Gastrocnemius medialis (tissue), 4 donors: ENCODE measurements at regions not wholly inside any gene's neighbourhood (a gene's known extent, or its start where the extent isn't known, plus 50 kb on each side); places are given as distances from the start of the nearest gene placed in this dataset.

Experiments
- ATAC-seq, 2 donors: fragments of 150-250 bp; one replicate each; pipeline ENCODE4 v1.9.1; 2016
- DNase-seq, 2 donors: peaks; one replicate each; pipeline ENCODE4 v3.0.0-alpha.2; 2019
- H3K27ac ChIP-seq, 4 donors: fragments of 200-600 bp; sonication (generic); 1 replicate in 1 of 4; 2 replicates in 3 of 4; pipeline ENCODE4 v1.5.1; 2016 to 2018; ENCODE audit warnings: mild to moderate bottlenecking in 2 of 4, moderate library complexity in 1 of 4
- H3K27me3 ChIP-seq, 3 donors: fragments of 200-600 bp; sonication (generic) in 2 of 3; 1 replicate in 1 of 3; 2 replicates in 2 of 3; pipeline versions ENCODE4 v1.5.1 to v1.6.0; 2016 to 2019; ENCODE audit warnings: mild to moderate bottlenecking in 1 of 3, moderate library complexity in 1 of 3
- H3K36me3 ChIP-seq, 2 donors: fragments of 200-600 bp; sonication (generic) in 1 of 2; one replicate each; pipeline ENCODE4 v1.5.1; 2017 to 2018
- H3K4me1 ChIP-seq, 2 donors: fragments of 200-600 bp; sonication (generic) in 1 of 2; one replicate each; pipeline ENCODE4 v1.5.1; 2016 to 2017; ENCODE audit warnings: mild to moderate bottlenecking in 2 of 2
- H3K4me3 ChIP-seq, 4 donors: fragments of 200-600 bp; sonication (generic) in 3 of 4; 1 replicate in 1 of 4; 2 replicates in 3 of 4; pipeline ENCODE4 v1.5.1; 2016 to 2019; ENCODE audit warnings: mild to moderate bottlenecking in 2 of 4
- H3K9me3 ChIP-seq, 3 donors: fragments of 200-600 bp; sonication (generic) in 2 of 3; 1 replicate in 1 of 3; 2 replicates in 2 of 3; pipeline ENCODE4 v1.5.1; 2016 to 2019
- POLR2A ChIP-seq, 2 donors: fragments of 450-650 bp; IDR thresholded peaks; one replicate each; pipeline ENCODE4 v1.6.1; 2017; ENCODE audit warnings: antibody characterized with exemption in 2 of 2, mild to moderate bottlenecking in 2 of 2, moderate library complexity in 2 of 2
- in situ Hi-C, 4 donors: fragments of 200-750 bp; cut with MboI; loops; one replicate each; pipeline versions ENCODE4 v1.15.0 to v1.8.0; 2017; ENCODE audit warnings: low sequenced_read_pairs in 4 of 4
- intact Hi-C: fragments of 100-400 bp; cut with DNase I; formaldehyde crosslinking; loops from one replicate; pipeline ENCODE4 v1.15.1; 2023; ENCODE audit warnings: low total_unique reads
- TF ChIP-seq, protein P1 (sequence below), 5 experiments: fragments of 450-650 bp in 3 of 5; fragments of 200-600 bp in 2 of 5; sonication (generic) in 2 of 5; IDR thresholded peaks in 4 of 5; conservative IDR thresholded peaks in 1 of 5; 1 replicate in 4 of 5; 2 replicates in 1 of 5; pipeline ENCODE4 v1.5.1; 2016 to 2019; ENCODE audit warnings: antibody characterized with exemption in 5 of 5, mild to moderate bottlenecking in 3 of 5, moderate library complexity in 3 of 5

DNA sequence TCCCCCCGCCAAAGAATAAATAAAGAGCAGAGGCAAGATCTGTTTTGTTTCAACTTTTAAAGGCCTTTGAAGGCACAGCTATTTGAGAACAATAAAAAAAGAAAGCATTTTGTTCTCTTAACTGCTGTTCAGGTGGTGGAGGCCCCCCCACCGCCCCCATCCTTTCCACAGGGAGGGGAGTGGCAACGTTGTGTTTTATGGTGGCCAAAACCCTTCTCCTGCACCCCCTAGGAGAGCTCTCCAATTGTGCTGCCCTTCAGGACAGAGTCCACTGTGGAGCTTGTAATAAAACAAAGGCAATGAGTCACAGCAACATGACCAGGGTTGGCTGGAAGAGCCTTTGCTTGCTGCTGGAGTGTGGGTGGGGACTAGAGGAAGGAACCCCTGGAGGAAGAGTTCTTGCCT, 987.9 kb downstream of the KCNMA1 start:
- in situ Hi-C loops (no loop called here), intact Hi-C loops (no loop called here)
- Histone ChIP-seq H3K27ac (no peak overlapping the region), H3K36me3 (no peaks in the 10 kb centered on the region), H3K4me1 (no peaks in the 10 kb centered on the region), H3K4me3 (no peak overlapping the region), H3K27me3 (no peaks in the 10 kb centered on the region), H3K9me3 (no peaks in the 10 kb centered on the region)
- no peak for ATAC-seq
- TF ChIP-seq, protein P1, sequence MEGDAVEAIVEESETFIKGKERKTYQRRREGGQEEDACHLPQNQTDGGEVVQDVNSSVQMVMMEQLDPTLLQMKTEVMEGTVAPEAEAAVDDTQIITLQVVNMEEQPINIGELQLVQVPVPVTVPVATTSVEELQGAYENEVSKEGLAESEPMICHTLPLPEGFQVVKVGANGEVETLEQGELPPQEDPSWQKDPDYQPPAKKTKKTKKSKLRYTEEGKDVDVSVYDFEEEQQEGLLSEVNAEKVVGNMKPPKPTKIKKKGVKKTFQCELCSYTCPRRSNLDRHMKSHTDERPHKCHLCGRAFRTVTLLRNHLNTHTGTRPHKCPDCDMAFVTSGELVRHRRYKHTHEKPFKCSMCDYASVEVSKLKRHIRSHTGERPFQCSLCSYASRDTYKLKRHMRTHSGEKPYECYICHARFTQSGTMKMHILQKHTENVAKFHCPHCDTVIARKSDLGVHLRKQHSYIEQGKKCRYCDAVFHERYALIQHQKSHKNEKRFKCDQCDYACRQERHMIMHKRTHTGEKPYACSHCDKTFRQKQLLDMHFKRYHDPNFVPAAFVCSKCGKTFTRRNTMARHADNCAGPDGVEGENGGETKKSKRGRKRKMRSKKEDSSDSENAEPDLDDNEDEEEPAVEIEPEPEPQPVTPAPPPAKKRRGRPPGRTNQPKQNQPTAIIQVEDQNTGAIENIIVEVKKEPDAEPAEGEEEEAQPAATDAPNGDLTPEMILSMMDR (IDR thresholded peaks at IDR 0.05 in 4 of 5, conservative IDR thresholded peaks at IDR 0.05 in 1 of 5): no peak
- no peak for TF ChIP-seq POLR2A (IDR thresholded peaks at IDR 0.05)
- DNase-seq: no peak

DNA sequence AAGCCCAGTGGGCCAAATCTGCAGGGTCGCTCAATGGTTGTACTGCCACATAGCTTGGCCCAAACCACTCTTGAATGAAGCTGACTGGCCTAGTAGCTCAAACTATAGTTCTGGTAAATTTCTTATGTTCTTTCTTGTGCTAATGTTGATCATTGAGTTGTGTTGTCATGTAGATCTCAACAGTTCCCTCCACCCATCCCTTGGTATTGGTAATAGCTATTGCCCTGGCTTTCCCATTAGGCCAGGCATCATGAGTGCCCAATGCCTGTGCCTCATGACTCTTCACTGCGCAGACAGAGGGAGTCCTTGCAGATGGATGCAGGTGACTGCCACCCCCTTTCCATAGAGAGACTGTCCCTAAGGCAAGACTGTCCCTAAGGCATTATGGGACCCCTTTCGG, 988.4 kb downstream of the KCNMA1 start:
- intact Hi-C loops (no loop called here), in situ Hi-C loops (no loop called here)
- Histone ChIP-seq H3K27ac (no peak overlapping the region), H3K9me3 (no peaks in the 10 kb centered on the region), H3K27me3 (no peaks in the 10 kb centered on the region), H3K4me3 (no peak overlapping the region), H3K4me1 (no peaks in the 10 kb centered on the region), H3K36me3 (no peaks in the 10 kb centered on the region)
- DNase-seq: no peak
- no peak for TF ChIP-seq POLR2A (IDR thresholded peaks at IDR 0.05)
- TF ChIP-seq, protein P1 (IDR thresholded peaks at IDR 0.05 in 4 of 5, conservative IDR thresholded peaks at IDR 0.05 in 1 of 5): no peak
- no peak for ATAC-seq

DNA sequence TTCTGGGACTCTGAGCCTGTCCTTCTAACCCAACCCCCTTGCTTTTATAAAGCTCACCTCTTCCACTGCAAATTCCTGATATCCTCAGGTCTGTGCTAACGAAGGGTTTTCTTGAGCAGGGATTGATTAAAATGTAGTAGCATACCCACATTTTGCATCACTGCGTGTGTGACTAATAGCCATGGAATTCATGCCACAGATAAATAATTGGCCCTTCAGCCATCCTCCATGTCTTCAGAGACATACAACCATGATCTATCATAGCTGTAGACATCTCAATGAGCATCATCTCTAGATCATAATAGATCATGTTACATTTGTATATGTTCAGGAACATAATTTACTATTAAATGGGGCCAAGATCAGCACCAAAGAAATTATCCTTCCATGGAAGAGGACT, 990.3 kb downstream of the KCNMA1 start:
- intact Hi-C loops (no loop called here), in situ Hi-C loops (no loop called here)
- DNase-seq (no peak), ATAC-seq (no peak)
- Histone ChIP-seq H3K27ac (no peak overlapping the region), H3K4me1 (no peaks in the 10 kb centered on the region), H3K4me3 (no peak overlapping the region), H3K27me3 (no peaks in the 10 kb centered on the region), H3K36me3 (no peaks in the 10 kb centered on the region), H3K9me3 (no peaks in the 10 kb centered on the region)
- TF ChIP-seq, protein P1 (IDR thresholded peaks at IDR 0.05 in 4 of 5, conservative IDR thresholded peaks at IDR 0.05 in 1 of 5): no peak
- no peak for TF ChIP-seq POLR2A (IDR thresholded peaks at IDR 0.05)

DNA sequence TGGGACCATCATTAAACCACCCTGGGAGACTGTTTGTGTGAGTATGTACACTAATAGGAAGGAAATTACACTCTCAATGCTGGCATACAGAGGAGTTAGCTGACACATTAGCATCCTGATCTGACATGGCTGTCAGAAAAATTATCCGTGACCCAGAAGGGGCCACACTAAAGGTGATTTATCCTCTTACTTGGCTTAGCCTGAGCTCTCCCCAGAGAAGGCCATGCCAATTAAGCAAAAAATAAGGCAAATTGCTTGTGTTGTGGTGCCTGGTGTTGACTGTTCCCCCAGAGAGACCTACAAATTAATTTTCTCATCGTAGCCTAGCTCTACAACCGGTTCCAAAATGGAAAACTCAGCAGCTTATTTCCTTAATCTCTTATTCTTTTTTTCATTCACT, 992.3 kb downstream of the KCNMA1 start:
- Histone ChIP-seq H3K4me3 (no peak overlapping the region), H3K36me3 (no peaks in the 10 kb centered on the region), H3K4me1 (no peaks in the 10 kb centered on the region), H3K9me3 (no peaks in the 10 kb centered on the region), H3K27ac (no peak overlapping the region), H3K27me3 (no peaks in the 10 kb centered on the region)
- intact Hi-C loops: no loop called here
- in situ Hi-C loops: no loop called here
- ATAC-seq: no peak
- TF ChIP-seq POLR2A (IDR thresholded peaks at IDR 0.05): no peak
- TF ChIP-seq, protein P1 (IDR thresholded peaks at IDR 0.05 in 4 of 5, conservative IDR thresholded peaks at IDR 0.05 in 1 of 5): no peak
- DNase-seq: no peak

DNA sequence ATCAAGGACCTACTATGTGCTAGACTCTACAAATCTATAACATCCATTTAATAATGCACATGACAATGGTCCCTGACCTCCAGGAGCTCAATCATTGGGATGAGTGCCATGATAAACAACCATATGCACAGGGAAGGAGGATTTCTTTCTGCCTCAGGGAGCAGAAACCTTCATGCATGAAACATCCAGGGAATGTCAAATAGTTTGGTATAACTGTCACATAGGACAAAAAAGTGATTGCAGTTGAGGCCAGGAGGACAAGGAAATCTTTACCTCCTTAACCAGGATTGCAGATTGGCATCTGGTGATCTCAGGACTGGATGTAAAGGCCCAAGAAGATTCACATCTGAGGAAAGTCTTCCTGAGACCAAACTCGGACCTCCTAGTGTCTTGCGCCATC, 993.1 kb downstream of the KCNMA1 start:
- H3K36me3 ChIP-seq: no peaks in the 10 kb centered on the region
- H3K9me3 ChIP-seq: no peaks in the 10 kb centered on the region
- intact Hi-C loops (no loop called here), in situ Hi-C loops (no loop called here)
- H3K4me1 ChIP-seq: no peaks in the 10 kb centered on the region
- DNase-seq: no peak
- no peak overlapping the region for H3K4me3 ChIP-seq
- TF ChIP-seq, protein P1 (IDR thresholded peaks at IDR 0.05 in 4 of 5, conservative IDR thresholded peaks at IDR 0.05 in 1 of 5): no peak
- no peaks in the 10 kb centered on the region for H3K27me3 ChIP-seq
- H3K27ac ChIP-seq: no peak overlapping the region
- ATAC-seq: no peak
